ENCODE measurements at regions not wholly inside any gene's neighbourhood (a gene's known extent, or its start where the extent isn't known, plus 50 kb on each side); places are given as distances from the start of the nearest gene placed in this dataset.

GRCh38 chr3:156059950-156060501, 60.4 kb upstream of the KCNAB1 start:
- no peak for TF ChIP-seq CTCF (IDR thresholded peaks at IDR 0.05)
- TF ChIP-seq POLR2A (IDR thresholded peaks at IDR 0.05): no peak
- TF ChIP-seq POLR2AphosphoS5 (IDR thresholded peaks at IDR 0.05): no peak
